HG02938 (cell line): ENCODE measurements at regions not wholly inside any gene's neighbourhood (a gene's known extent, or its start where the extent isn't known, plus 50 kb on each side); places are given as distances from the start of the nearest gene placed in this dataset.

Experiments used
- ATAC-seq: cut with Tn5 transposase; IDR thresholded peaks from one replicate; pipeline ENCODE4 v1.9.1; 2021; ENCODE audit warnings: mild to moderate bottlenecking, moderate library complexity; ENCODE audit not compliant: unreplicated experiment

DNA sequence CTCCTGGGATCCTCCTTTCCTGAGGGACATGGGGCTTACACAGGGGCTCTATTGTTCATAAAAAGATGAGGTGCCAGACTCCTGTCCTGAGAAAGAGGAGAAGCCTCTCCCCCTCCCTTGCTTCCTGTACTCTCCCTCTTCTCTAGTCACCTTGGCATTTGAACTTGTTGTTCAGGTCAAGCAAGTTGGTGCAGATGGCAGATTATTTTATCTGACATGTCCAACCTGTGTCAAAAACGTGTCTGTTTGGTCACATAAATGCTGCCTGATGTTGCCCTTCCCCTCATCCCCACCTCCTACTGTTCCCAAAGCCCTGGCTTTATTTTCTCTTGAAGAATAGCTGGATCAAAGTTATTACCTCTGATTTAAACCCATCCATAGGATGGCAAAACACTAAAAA is 154.8 kb downstream of the TMX1 start:
- no peak for ATAC-seq

DNA sequence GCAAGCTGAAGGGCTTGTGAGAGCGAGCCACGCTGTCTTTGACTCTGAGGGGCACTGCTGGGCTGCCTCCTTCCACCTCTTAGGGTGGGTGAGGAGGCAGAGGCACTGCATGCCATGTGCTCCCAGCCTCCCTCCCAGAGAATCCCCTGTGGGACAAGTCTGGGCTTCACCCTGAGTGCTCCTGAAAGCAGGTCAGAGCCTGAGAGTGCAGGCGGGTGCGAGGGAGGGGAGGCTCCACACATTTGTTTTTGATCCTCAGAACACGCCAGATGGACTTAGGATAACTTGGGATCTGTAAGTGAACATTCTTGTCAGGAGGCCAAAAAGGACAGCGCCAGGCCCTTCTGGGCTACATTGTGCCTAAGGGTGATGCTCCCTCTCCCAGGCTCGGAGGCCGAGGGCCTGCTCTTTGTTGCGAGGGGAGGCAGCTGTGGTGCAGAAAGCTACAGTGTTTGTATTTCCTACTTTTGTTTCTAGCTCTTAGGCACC is 155.4 kb downstream of the TMX1 start:
- no peak for ATAC-seq

DNA sequence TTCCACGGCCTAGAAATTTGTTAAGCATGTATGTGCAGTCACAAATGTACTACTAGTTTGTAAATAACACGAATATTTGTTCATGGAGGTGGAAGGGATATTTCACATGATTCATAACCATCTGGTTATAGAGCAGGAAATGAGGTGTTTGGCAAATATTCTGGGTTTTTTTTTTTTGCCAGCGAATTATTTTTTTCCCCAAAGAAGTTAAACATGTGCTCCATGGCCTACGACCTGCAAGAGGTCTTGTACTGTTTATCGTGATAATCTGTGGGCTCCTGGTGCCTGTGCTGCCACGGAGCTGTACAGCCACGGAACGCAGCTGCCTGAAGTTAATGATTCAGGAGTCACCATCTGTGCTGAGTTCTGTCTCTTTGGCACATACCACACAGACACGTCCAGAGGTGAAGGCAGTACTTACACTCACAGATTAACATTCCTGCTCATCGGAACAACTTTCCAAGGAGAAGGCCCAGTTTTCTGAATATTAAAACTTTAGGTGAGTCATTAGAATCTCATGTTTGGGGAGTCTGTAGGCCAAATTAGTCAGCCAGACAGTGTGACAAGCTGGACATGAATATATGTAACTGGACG is 156.3 kb downstream of the TMX1 start:
- no peak for ATAC-seq

DNA sequence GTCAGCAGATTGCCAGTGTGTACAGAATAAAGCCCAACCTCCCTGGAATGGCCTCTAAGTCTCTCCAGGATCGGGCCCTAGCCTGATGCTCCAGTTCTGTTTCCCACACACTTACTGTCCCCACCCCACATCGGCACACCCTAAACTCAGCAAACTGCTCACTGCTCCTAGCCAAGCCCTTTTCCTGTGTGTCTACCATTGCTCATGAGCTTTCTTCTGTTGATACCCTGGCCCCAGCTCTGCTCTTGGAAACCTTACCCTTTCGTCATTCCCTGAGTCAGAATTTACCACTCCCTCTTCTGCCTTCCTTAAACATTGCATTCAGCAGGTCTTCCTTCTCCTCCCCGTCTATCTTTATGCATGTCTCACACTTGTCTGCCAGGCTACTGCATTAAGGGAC is 158.9 kb downstream of the TMX1 start:
- no peak for ATAC-seq

DNA sequence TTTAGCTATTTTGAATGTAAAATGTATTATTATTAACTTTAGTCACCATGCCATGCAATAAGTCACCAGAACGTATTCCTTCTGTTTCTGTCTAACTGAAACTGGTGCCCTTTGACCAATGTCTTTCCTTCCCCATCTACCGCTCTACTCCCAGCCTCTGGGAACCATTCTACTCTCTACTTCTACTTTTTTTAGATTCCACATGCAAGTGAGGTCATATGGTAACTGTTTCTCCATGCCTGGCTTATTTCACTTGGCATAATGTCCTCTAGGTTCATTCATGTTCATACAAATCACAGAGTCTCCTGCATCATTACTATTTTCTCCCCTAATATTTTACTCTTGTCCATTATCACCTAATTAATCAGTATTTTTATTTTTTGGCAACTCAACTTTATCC is 160.1 kb downstream of the TMX1 start:
- ATAC-seq = no peak

DNA sequence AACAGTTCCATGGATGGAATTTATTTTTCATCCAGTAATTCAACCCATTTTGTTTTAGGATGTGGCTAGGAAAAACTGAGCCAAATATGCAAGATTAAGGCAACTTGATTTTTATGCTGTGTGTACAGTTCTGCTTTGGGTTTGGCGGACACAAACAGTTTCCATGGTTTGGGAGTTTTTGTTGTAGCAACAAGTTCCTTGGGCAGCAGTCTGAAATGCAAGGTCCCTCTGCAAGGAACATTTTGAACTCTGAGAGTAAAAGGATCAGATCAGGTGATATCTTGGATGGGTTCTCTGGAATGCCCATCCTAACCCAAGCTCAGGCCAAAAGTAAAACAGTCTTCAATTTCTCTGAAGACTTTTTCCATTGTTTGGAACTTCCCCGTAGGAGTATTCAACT is 161.2 kb downstream of the TMX1 start:
- no peak for ATAC-seq

DNA sequence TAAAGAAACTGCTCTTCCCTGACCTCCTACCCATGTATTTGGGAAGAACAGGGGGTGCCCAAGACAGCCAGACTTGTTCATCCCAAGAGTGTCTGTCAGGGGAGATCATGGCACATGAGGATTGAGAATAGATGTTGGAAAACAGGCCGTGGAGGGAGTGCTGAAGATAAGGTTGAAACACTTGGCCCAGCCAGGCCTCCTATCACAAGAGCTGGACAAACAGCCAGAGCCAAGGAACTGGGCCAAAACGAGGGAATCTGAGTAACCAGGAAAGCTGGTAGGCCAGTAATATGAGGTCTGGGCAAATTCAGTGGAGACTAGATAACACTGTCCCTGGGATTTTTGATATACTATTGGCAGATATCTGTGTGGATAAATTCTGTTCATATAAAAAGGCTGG is 161.7 kb downstream of the TMX1 start:
- ATAC-seq = no peak

DNA sequence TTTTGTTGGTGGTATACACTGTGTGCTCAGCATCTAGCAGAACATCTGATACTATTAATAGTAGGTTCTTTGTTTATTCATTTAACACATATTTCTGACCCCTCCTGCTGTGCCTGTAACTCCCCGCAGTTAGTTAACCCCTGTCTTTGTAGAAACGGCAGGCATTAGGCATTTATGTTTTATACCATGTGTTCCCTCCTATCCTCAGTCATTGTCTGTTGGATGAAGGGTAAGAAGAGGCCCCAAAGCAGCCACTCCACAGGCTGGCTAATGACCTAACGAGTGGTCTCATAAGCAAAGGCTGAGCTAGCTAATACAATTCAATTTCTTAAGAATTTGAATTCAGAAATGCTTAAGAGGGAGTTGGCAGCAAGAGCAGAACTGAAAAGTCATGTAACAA is 170.8 kb downstream of the TMX1 start:
- ATAC-seq = no peak

DNA sequence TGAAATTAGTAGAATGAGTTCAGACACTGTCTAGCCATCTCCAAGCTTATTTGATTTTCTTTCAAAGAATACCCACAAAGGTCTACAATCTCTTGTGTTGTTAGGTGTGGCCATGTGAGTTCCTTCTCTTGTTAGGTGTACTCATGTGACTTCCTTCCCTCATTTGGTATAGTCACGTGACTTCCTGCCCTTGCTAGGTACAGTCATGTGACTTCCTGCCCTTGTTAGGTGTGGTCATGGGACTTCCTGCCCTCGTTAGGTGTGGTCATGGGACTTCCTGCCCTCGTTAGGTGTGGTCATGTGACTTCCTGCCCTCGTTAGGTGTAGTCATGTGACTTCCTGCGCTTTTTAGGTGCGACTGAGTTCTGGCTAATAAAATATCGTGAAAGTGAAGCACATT is 179.6 kb downstream of the TMX1 start:
- ATAC-seq = no peak

DNA sequence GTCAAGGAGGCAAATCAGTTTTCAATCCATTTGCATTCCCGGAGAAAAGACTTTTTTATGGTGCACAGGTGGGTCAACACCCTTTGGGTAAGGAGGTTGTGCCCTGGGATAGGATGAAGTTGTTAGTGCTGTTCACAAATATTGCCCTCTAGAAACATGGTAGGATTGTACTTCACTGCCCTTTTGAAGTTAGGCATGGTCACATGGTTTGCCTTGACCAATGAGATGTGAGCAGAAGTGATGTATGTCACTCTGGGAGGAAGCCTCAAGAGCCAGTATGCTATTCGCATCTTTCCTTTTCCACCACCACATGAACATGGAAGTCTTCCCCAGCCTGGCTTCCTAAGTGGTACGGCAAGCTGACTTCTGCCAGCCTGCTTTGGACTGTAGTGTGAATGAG is 182.7 kb downstream of the TMX1 start:
- no peak for ATAC-seq

DNA sequence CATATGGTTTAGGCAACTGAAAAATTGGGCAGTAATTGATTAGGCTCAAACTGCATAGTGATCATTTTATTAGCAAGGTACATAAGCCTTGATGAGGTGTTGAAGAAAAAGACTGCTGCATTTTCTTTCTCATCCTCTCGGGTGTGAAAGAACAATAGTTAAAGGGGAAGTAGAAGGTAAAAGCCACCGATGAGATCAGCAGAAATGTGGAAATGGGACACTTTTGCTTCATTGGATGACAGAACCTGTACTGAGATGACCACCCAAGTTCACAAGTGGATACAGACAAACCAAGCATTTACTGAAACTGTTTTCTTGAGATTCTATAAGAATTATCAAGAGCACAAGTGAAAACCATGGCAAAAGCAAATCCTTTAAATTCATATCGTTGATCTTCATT is 184.0 kb downstream of the TMX1 start:
- no peak for ATAC-seq

DNA sequence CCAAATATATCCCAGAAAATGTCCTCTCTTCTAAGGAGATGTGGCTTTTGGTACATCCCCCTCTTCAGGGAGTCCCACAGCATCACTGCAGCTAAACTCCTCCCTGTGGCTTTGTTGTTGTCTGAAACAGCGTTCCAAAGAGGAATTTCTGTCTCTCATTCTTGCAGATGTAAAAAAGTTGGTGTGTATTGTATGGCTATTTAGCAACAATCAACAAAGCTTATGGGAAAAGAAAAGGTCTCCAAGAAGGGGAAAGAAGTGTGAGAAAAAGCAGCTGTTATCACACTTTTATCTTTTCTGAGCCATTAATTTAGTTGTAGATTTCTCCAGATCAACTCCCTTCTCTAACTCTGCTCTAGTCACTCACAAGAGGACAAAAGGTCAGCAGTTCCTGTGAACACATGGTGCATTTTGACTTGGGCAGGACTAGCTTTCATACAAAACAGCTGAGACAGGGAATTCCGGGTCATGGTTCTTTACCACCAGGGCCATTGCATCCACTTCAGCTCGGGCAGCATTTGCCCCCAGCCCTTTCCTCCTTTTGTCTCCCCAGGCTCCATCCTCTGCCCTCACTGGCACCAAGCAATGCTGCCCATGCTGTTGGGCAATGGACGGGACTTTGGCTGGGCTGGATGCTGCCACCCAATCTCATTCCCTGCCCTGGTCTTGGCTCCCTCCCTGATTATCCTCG is 184.7 kb downstream of the TMX1 start:
- no peak for ATAC-seq

DNA sequence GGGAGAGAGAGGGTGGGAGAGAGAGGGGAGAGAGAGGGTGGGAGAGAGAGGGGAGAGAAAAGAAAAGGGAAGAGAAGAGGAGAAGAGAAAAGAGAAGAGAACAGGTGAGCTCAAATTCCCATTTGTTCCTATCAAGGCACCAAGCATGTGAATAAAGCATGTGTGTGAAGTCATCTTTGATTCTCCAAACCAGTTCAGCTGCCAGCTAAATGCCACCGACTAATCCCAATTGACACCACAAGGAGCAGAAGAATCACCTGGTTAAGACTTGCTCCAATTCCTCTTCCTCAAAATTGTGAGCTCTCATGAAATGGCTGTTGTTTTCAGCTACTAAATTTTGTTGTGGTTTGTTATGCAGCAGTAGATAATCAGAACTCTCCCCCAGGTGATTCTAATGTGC is 188.9 kb downstream of the TMX1 start:
- ATAC-seq = no peak

DNA sequence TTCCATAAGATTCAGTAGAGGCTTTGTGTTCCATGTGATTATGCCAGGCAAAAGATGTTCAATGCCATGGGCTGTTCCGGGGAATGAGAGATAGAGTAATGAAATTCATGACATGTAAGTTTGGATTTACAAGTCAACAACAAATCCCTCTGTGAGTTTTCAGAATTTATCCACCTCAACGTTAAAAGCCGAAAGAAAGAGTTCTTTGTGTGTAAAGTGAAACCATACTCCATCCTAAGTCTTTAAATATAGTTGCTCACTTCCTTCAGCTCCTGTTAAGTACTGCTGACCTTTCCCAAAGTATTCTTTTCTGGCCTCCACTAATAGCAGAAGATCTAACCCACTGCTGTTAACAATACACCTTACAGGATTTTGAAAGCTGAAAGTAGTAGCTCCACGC is 190.0 kb downstream of the TMX1 start:
- no peak for ATAC-seq

DNA sequence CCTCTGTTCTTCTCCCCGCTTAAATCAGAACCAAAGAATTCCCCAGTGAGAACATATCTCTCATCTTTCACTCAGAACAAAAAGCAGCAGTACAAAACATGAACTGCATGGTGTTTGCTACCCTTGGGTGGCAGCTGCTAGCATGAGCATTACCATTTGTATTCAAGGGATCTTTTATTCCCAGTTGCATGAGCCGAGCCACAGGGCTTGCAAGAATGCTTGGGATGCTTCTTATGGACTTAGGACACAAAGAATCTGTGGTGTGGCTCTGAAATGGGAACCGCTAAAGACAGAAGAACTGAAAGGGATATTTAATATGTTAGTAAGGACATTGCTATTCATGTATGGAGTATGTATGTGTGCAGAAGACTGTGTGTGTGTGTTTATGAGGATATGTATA is 190.6 kb downstream of the TMX1 start:
- peak; percentile 11 for ATAC-seq

DNA sequence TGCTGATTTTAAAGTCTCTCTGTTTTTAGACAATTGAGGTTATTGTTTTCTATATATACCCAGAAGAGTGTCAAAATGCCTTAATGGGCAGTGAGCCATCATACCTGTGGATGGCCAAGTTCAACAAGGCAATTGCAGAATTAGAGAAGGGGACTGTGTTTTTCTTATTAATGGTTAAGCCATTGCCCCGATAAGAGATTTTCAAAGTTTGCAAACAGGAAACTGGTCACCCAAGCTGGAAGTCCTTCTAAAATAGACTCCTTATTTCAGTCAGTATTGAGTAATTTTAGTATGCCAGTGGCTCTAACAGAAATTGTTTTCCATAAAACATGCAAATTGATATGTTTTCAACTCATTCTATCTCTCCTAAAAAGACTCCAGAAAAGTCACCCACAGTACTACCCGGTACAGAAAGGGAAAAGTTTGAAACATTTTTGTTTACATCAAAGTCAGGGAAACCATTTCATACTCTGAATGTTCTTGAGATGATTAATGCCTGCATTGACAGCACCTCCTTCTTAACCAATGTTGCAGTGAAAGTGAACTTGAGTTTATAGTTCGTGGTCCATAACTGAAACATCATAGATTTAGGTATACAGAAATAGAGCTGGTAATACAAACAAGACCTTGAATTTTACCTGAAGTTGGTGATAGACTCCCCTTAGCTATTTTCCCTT is 191.1 kb downstream of the TMX1 start:
- ATAC-seq = peak; percentile 66

DNA sequence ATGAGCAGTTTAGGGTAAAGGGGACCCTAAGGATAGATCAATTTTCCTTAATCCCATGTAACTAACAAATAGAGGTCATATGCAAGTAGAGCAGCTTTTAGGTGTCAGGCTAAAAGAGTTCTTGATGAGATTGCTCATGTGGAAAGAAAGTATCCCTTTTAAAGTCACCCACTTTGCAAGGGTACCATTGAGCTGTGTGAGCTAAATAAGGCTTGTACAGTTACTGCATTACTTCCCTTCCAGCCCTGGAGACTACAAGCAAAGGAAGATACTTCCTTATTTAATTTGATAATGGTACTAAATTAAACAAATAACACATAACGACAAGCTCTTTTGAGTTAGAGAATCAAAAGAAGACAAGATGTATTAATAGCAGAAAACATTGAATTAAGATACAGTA is 191.7 kb downstream of the TMX1 start:
- no peak for ATAC-seq

DNA sequence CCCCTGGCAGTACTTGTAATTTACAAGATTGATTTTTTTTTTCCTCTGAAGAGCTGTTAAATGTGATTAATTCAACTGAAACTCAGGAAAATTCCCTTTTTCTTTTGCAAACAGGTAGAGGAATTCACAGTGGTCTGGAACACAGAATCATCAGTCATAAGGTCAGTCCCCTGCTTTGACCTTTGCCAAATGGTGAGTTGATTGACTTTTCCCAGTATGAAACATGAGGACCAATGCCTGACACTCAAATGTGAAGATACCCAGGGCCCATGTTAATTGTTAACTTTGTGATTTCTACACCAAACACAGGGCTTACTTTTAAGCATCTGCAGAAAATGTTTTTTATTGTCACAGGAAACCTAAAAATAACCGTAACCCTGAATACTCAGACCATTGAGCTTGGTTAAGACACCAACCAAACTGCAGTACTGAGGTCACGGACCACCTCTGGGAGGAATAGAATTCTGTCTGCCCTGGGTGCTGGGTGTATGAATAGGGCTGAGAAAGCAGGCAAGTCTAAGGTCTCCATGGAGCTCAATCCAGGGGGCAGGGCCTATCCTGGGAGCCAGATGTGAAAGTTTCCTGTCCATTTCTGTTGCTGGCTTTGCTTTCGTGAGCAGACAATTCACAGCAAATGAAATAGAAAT is 192.4 kb downstream of the TMX1 start:
- ATAC-seq = no peak

DNA sequence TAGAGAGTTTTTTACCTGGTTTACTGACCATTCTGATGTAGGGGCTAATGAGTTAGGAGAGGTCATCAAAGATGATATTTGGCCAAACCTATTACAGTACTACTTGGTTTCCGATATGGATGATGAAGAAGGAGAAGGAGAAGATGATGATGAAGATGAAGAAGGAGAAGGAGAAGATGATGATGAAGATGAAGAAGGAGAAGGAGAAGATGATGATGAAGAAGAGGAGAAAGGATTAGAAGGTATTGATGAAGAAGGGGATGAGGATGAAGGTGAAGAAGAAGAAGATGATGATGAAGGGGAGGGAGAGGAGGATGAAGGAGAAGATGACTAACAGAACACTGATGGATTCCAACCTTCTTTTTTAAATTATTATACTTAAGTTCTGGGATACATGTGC is 196.6 kb downstream of the TMX1 start:
- no peak for ATAC-seq

DNA sequence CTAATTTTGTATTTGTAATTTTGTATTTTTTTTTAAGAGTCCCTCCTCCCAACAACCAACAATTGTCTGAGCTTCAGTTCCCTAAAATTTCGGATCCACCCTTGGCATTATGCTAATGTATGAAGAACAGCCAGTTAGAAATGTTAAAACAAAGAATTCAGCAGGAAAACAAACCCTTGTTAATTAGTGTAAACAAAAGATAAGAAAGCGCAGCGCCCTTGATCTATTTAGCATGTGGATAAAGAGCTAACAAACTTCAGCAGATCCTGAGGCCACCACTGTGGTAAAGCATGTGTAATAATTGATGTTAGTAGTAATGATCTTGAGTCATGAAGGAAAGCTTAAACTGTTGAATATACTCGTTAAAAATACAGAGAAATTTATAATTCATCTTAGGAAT is 199.8 kb downstream of the TMX1 start:
- no peak for ATAC-seq

DNA sequence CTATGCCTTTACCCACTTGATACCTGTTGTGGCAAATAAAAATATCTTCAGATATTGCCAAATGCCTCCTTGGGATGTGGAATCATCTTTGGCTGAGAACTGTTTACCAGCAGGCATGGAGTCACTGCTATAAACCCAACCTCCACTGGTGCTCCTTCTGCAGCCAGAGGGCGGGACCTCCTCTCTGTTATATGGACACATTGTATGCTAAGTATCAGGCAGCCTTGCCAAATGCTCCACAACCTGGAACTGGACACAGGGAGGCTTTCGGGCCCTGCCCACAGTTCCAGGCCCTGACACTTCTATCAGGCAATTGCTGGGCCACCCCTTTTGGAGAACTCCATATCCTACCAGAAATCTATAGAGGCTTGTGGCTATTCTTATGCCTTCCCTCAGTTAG is 201.0 kb downstream of the TMX1 start:
- ATAC-seq = no peak
